ENCODE measurements at regions not wholly inside any gene's neighbourhood (a gene's known extent, or its start where the extent isn't known, plus 50 kb on each side); places are given as distances from the start of the nearest gene placed in this dataset.

DNA sequence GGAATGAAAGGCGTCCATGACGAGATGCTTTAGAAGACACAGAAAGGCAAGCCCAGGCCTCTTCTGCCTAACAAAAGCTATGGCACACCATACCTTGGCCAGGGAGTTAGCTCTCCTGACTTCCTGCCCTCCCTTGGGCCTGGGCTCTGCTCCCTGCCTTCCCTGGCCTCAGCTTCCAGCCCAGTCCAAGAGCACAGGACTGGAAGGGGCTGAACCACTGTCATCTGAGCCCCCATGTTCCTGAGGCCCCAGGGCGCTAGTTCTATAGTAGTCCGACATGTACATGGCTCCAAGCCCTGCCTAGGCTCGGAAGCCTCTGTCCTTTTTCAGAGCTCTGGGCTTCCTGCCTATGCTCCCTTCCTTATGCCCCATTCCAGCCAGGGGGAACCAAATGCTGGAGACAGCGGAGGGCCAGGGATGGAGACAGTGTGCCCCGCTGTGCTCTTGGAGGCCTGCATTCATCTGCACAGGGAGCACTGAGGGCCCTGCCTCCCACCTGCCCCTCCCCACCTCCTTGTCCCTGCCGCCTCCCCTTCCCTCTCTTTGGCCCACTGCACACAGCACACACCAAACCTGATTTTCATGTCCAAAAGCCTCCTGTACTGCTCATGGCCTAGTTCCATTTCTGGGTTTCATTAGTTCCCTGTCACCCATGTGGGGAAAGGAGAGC, 240.1 kb downstream of the RHOU start:
- TF ChIP-seq POLR2A (IDR thresholded peaks at IDR 0.05): no peak
- TF ChIP-seq EP300 (IDR thresholded peaks at IDR 0.05): no peak
- TF ChIP-seq, protein P1, sequence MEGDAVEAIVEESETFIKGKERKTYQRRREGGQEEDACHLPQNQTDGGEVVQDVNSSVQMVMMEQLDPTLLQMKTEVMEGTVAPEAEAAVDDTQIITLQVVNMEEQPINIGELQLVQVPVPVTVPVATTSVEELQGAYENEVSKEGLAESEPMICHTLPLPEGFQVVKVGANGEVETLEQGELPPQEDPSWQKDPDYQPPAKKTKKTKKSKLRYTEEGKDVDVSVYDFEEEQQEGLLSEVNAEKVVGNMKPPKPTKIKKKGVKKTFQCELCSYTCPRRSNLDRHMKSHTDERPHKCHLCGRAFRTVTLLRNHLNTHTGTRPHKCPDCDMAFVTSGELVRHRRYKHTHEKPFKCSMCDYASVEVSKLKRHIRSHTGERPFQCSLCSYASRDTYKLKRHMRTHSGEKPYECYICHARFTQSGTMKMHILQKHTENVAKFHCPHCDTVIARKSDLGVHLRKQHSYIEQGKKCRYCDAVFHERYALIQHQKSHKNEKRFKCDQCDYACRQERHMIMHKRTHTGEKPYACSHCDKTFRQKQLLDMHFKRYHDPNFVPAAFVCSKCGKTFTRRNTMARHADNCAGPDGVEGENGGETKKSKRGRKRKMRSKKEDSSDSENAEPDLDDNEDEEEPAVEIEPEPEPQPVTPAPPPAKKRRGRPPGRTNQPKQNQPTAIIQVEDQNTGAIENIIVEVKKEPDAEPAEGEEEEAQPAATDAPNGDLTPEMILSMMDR (IDR thresholded peaks at IDR 0.05): no peak

Measured in ovary (tissue), 3 donors.